SK-N-SH (cell line): ENCODE measurements at regions not wholly inside any gene's neighbourhood (a gene's known extent, or its start where the extent isn't known, plus 50 kb on each side); places are given as distances from the start of the nearest gene placed in this dataset.

Source experiments
- CTCF ChIP-seq: fragments of 200-600 bp; sonication (generic); IDR thresholded peaks from 2 replicates; pipeline ENCODE4 v1.6.1; 2017; ENCODE audit warnings: antibody characterized with exemption, mild to moderate bottlenecking, moderate library complexity
- EZH2phosphoT487 ChIP-seq: fragments of 200-600 bp; sonication (generic); IDR thresholded peaks from 2 replicates; pipeline ENCODE4 v1.6.1; 2017; ENCODE audit warnings: low read depth, mixed run types, mild to moderate bottlenecking, antibody characterized with exemption, moderate library complexity, borderline replicate concordance
- GATA2 ChIP-seq: sonication (generic); formaldehyde crosslinking; IDR thresholded peaks from 2 replicates; pipeline ENCODE4 v1.5.0; 2020; ENCODE audit warnings: mild to moderate bottlenecking, missing genetic modification reagents
- MXI1 ChIP-seq: IDR thresholded peaks from 2 replicates; pipeline ENCODE4 v1.6.1; 2012; ENCODE audit warnings: mild to moderate bottlenecking, low read depth, low read length, improper control_type of control experiment
- NFIC ChIP-seq: IDR thresholded peaks from 2 replicates; pipeline ENCODE4 v1.4.0; 2012; ENCODE audit warnings: borderline replicate concordance
- NRF1 ChIP-seq: IDR thresholded peaks from 2 replicates; pipeline ENCODE4 v1.6.1; 2012; ENCODE audit warnings: low read depth, mild to moderate bottlenecking, low read length
- POLR2AphosphoS5 ChIP-seq: IDR thresholded peaks from 2 replicates; pipeline ENCODE4 v1.6.1; 2012; ENCODE audit warnings: low read depth, low read length
- REST ChIP-seq: IDR thresholded peaks from 2 replicates; pipeline ENCODE4 v1.6.1; 2012; ENCODE audit warnings: mild to moderate bottlenecking, low read depth, low read length, moderate library complexity
- RFX5 ChIP-seq: IDR thresholded peaks from 2 replicates; pipeline ENCODE4 v1.6.1; 2012; ENCODE audit warnings: mild to moderate bottlenecking, improper control_type of control experiment, low read length
- TCF12 ChIP-seq: IDR thresholded peaks from 2 replicates; pipeline ENCODE4 v1.4.0; 2012
- YY1 ChIP-seq: IDR thresholded peaks from 2 replicates; pipeline ENCODE4 v1.4.0; 2012; ENCODE audit warnings: low read depth, mild to moderate bottlenecking

- TF ChIP-seq RFX5 (no peak), YY1 (no peak), POLR2AphosphoS5 (no peak), GATA2 (CRISPR knock-in tag) (no peak), CTCF (no peak), NFIC (no peak), REST (no peak), MXI1 (no peak), TCF12 (no peak), EZH2phosphoT487 (no peak), NRF1 (no peak)
Observed at GRCh38 chr11:106467501-106467900, 390.0 kb downstream of the AASDHPPT start.
